ENCODE measurements at regions not wholly inside any gene's neighbourhood (a gene's known extent, or its start where the extent isn't known, plus 50 kb on each side); places are given as distances from the start of the nearest gene placed in this dataset.

GRCh38 chr9:73872701-73873100, 624.4 kb upstream of the RORB start:
- H3K4me3 ChIP-seq (ENCODE audit: low read depth, low read length) = no peak overlapping the region
- TF ChIP-seq CTCF (IDR thresholded peaks at IDR 0.05; ENCODE audit: borderline replicate concordance, insufficient read depth, low read depth, low read length) = no peak

- no peak for TF ChIP-seq CTCF (IDR thresholded peaks at IDR 0.05; ENCODE audit: borderline replicate concordance, insufficient read depth, low read depth, low read length)
- H3K4me3 ChIP-seq (ENCODE audit: low read depth, low read length) = no peak overlapping the region
These were observed 617.0 kb upstream of the RORB start for GRCh38 chr9:73880101-73880500.

DNA sequence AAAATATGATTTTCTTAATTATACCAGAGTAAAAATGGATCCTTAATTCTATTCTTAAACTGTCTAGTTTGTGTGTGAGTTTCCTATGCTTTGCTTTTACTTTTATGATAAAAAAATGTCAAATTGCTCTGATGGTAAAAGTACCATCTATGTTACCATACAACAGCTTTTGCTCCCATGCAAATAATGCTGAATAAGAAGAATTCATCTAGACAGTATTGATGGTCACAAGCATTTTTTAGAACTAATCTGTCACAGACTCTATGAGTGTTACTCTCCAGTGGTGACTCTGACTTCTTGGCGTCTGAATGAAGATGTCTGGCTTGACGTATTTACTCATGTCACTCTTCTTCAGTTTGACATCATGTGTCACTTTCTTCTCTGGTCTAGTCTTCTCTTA, 608.1 kb upstream of the RORB start:
- no peak for TF ChIP-seq CTCF (IDR thresholded peaks at IDR 0.05; ENCODE audit: borderline replicate concordance, insufficient read depth, low read depth, low read length)
- no peak overlapping the region for H3K4me3 ChIP-seq (ENCODE audit: low read depth, low read length)

- no peak for TF ChIP-seq CTCF (IDR thresholded peaks at IDR 0.05; ENCODE audit: borderline replicate concordance, insufficient read depth, low read depth, low read length)
These were observed 606.4 kb upstream of the RORB start for GRCh38 chr9:73890685-73891277.

DNA sequence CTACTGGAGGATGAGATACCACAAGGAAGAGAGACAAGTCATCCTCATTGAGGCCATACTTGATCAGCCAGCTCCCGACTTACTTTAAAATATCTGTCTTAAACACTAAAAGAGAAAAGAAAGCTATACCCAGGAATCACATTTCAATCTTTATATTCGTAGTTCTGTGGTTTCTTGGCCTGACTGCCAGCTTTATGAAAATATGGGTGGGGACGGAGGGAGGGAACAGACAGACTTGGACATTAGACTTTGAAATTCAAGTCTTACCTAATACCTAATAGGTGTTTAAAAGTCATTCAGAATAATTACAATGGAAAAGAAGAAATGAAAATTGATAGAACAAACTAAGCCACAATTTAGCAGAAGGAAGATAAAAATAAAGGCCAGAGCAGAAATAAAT, 604.8 kb upstream of the RORB start:
- no peak for TF ChIP-seq CTCF (IDR thresholded peaks at IDR 0.05; ENCODE audit: borderline replicate concordance, insufficient read depth, low read depth, low read length)
- H3K4me3 ChIP-seq (ENCODE audit: low read depth, low read length) = no peak overlapping the region

More at GRCh38 chr9:73890685-73891277, 606.4 kb upstream of the RORB start:
- no peak overlapping the region for H3K4me3 ChIP-seq (ENCODE audit: low read depth, low read length)

- no peak overlapping the region for H3K4me3 ChIP-seq (ENCODE audit: low read depth, low read length)
- TF ChIP-seq CTCF (IDR thresholded peaks at IDR 0.05; ENCODE audit: borderline replicate concordance, insufficient read depth, low read depth, low read length) = no peak
These were observed 603.9 kb upstream of the RORB start for GRCh38 chr9:73893230-73893629.

DNA sequence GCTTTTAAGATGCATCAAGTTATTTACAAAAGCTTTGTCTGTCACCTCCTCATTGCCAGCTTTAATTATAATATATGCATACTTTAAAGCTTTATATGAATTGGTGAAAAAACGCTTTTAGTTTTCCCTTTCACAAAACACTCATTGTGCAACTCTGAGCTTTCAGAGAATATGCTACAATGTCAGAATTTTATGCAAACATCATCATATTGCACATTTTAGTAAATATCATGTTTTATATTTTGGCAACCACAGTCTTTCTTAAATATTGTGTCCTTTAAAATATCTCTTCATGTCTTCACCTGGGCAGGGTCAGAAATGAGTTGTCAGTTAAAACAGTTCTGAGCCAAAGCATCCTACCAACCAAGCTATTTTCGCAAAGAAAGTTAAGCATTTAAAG, 601.1 kb upstream of the RORB start:
- TF ChIP-seq CTCF (IDR thresholded peaks at IDR 0.05; ENCODE audit: borderline replicate concordance, insufficient read depth, low read depth, low read length) = no peak

More for the DNA sequence above, 601.1 kb upstream of the RORB start:
- no peak overlapping the region for H3K4me3 ChIP-seq (ENCODE audit: low read depth, low read length)

All from GM12875 (cell line).